CD4-positive, alpha-beta T cell treated with Interleukin-4 for 4 hours (primary cell): ENCODE measurements at regions not wholly inside any gene's neighbourhood (a gene's known extent, or its start where the extent isn't known, plus 50 kb on each side); places are given as distances from the start of the nearest gene placed in this dataset.
"Not testable (repeated sequence)": the region's sequence is repeated elsewhere in the genome, so short reads cannot be mapped to it uniquely, and the experiment has no call there.

Experiments
- DNase-seq: peaks from one replicate; pipeline ENCODE4 v3.0.0-alpha.2; 2020

DNA sequence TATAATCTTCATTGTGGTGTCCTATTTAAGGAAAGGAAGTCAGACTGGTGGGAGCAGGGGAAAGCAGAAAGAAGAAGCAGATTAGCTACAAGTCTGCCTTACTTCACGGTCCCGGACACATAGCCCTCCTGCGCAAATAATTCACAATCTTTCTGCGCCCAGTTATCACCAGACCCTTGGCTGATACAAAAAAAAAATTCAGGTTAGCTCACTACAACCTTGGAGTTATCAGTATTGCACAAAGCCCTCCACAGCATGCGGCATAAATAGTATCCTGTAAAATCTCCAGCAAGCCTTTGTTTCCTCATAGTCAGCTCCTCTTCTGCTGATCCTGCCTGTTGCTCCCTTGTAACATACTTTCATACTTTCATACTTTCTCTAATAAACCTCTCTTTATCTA lies 148.6 kb upstream of the FUT9 start:
- DNase-seq, result no peak

DNA sequence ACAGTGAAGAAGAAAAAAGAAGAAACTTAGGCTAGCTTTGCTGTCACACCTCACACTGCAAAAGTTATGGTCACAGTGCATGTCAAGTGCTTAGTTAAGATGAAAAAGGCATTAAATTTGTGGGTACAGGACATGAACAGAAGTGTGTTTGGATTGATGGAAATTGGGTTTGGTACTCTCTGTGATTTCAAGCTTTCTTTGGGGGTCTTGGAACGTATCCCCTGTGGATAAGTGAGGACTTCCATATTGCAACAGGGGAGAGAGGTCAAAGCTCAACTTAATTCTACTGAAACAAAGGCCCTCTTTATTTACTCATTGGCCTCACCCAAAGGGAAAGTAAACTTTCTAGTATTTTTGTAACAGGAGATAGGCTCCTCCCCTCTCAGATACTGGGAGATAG lies 138.3 kb upstream of the FUT9 start:
- DNase-seq, result no peak

DNA sequence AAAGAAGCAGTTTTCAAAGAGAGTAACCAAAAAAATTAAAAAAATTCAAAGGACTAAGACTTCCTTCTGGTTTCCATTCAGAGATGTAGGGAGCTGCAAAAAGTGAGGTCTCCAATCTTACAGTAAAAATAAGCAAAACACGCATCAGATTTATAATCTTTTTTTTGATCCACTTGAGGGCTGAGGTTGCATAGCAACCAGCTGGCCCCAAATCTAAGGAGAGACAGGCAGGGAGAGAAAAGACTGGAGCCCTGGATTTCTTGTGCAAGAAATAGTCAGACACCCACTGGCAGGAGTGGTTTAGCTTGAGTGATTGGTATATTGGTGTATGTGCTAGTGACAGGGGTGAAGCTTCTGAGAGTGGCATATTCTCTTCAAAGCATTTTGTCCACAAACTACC lies 135.9 kb upstream of the FUT9 start:
- DNase-seq, result no peak

DNA sequence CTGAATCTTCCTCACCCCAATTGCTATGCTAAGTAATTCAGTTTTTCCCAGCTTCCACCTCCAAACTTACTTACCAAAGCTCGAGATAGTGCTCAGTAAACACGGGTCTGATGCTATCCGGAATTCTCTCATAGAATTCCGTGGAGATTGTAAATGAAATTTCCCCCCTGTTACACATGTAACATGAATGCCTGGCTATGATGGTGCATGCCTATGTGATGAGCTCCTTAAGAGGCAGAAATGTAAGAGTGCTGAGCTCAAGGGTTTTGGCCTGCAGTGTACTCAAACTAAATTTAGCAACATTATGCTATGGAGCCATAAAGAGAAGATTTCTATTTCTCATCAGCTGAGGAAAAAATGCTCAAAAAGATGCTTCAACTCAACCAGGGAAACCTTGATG lies 133.4 kb upstream of the FUT9 start:
- no peak for DNase-seq

DNA sequence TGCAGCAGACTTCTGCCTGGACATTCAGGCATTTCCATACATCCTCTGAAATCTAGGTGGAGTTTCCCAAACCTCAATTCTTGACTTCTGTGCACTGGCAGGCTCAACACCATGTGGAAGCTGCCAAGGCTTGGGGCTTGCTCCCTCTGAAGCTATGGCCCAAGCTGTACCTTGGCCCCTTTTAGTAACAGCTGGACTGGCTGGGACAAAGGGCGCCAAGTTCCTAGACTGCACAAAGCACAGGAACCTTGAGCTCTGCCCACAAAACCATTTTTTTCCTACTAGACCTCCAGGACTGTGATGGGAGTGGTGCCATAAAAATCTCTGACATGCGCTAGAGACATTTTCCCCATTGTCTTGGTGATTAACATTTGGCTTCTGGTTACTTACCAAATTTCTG lies 127.1 kb upstream of the FUT9 start:
- not testable (repeated sequence) for DNase-seq

DNA sequence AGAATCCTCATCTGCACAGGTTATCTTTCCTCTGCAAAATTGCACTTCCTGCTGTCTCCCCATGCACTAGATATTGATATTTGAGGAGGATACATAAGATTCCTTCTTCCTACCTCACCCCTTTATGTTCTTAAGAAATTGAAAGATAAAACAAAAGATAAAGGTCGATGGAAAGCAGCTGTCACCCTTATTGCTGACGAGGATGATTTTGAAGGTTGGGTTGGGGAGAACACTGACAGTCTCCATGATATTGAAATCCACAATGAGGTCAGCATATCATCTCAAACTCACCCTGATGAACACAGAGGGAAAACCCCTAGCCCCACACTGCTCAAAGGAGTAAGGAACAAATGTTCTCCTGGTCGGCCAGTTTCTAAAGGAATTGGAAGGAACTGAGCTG lies 110.6 kb upstream of the FUT9 start:
- DNase-seq, result no peak

DNA sequence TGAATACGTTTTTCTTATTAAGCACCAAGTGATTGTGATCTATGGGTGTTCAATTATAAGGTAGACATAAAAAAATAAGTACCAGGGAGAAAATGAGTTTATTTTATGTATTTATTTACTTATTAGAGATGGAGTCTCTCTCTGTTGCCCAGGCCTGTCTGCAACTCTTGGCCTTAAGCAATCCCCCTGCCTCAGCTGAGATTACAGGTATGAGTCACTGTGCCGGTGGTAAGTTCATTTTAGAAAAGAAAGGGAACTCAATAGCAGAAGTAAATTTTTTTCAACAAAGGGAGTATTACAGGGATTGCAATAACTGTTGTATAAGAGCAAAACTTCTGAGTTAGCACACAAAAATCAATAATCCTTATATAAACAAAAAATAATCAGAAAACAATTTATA lies 98.7 kb upstream of the FUT9 start:
- no peak for DNase-seq

DNA sequence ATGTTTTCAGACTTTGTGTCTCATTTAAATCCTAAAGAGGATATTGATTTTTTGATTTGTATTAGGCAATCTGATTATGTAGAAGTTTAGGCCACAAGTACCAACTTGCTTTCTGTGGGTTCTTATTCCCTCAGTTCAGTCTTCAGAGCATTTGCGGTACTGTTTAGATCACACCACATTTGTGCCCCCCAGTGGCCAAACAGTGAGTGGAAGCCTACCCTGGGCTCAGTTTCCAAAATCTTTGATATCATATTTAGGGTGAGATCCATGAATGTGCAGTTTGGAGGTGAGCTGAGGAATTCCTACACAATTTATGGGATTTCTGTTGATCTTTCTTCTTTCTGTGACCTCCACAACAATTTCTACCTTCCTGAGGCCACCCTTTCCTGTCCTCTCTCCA lies 92.3 kb upstream of the FUT9 start:
- no peak for DNase-seq

DNA sequence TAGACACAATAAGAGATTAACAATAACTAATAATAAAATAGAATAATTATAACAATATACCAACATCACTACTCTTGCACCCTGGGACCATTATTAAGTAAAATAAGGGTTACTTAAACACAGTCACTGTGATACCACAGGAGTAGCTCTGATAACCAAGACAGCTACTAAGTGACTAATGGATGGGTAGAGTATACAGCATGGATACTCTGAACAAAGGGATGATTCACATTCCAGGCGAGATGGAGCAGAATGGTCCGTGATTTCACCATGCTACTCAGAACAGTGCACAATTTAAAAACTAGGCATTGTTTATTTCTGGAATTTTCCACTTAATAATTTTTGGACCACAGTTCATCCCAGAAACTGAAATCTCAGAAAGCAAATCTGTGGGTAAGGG lies 80.0 kb upstream of the FUT9 start:
- DNase-seq, result no peak

DNA sequence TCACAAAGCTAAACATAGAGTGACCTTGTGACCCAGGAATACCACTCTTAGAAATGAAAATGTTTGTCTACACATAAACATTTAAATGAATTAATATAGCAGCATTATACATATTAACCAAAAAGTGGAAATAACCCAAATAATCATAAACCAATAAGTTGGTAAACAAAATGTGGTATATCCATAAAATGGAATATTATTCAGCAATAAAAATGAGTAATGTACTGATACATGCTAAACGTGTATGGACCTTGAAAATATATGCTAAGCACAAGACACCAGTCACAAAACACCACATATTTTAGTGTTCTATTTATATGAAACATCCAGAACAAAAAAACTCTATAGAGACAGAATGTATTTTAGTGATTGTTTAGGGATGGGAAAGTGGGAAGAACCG lies 68.9 kb upstream of the FUT9 start:
- DNase-seq, result no peak

DNA sequence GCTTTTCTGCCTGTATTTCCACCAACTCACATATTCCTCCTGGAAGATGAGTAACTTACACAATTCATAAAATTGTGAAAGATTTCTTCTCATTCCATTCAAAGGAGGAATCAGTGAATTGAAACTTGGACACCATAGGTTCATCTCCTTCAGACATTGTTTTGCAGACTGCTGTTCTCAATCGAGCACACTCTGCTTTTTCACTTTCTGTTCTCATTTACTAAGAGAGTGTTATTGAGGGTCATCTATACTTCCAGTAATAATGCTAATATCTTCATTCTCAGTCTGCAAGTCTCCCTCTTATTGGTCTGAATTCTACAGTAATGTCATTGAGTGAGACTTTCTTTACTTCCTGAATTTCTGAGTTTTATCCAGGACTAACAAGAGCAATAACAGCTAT lies 67.5 kb upstream of the FUT9 start:
- DNase-seq, result no peak

DNA sequence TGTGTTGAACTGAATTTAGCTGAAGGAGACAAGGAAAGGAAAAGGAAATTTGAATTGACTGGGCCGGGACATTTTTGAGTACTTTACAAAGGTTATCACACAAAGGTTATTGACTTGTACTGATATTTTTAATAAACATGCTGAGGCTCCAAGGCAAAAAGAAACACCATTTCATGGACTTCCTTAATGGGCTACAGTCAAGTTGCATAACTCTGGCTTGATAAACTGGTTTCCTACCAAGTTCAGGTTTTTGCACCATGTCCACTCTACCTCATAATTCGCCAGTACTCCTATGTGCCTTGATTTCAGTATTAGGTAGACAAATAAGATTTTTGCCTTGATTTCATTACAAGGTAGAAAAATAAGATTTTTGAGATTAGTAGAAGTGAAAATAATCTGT lies 65.8 kb upstream of the FUT9 start:
- no peak for DNase-seq

DNA sequence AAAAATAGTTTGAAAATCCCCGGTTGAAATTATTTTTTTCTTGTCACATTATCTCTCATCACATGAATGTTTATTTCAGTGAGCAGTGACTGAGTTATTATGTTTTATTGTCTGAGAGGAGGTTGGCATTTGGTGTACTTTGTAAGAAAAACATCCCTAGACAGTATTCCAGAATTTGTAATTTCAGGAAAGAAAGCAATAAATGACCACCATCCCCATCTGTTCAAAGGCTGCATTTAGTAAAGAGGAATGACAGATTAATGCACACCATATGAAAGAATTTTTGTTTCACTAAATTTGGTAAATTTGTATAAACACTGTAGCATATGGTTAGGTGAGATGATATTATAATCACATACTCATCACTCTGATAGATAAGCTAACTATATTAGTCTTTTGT lies 57.1 kb upstream of the FUT9 start:
- no peak for DNase-seq

DNA sequence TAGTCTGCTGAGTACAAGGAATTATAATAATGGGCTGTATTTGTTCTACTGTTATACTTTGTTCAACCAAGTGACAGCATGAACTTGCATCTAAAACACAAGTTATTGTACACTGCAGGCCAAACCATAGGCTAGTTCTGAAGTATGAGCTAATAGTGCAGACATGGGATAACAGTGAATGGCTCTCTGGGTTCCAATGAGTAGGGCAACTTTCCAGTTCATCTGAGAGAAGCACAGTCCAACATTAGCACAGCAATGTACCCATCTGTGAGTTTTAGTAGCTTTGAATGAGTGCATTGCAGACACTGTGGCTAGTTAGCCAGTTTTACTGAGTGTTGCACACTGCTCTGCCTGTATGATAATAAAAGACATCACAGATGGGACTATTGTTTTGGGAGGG lies 56.5 kb upstream of the FUT9 start:
- no peak for DNase-seq
